GM21723 (cell line): ENCODE measurements at regions not wholly inside any gene's neighbourhood (a gene's known extent, or its start where the extent isn't known, plus 50 kb on each side); places are given as distances from the start of the nearest gene placed in this dataset.
"Not testable (repeated sequence)": the region's sequence is repeated elsewhere in the genome, so short reads cannot be mapped to it uniquely, and the experiment has no call there.

Experiments
- ATAC-seq: cut with Tn5 transposase; IDR thresholded peaks from one replicate; pipeline ENCODE4 v1.9.1; 2021; ENCODE audit warnings: mild to moderate bottlenecking, moderate library complexity; ENCODE audit not compliant: unreplicated experiment

- ATAC-seq = no peak
These were observed 1137.7 kb downstream of the UQCRFS1 start for GRCh38 chr19:28075229-28075628.

GRCh38 chr19:28074773-28075172 lies 1138.2 kb downstream of the UQCRFS1 start:
- no peak for ATAC-seq

- no peak for ATAC-seq
These were observed 1145.1 kb downstream of the UQCRFS1 start for GRCh38 chr19:28067882-28068281.

GRCh38 chr19:28066988-28067387 lies 1146.0 kb downstream of the UQCRFS1 start:
- ATAC-seq = no peak

DNA sequence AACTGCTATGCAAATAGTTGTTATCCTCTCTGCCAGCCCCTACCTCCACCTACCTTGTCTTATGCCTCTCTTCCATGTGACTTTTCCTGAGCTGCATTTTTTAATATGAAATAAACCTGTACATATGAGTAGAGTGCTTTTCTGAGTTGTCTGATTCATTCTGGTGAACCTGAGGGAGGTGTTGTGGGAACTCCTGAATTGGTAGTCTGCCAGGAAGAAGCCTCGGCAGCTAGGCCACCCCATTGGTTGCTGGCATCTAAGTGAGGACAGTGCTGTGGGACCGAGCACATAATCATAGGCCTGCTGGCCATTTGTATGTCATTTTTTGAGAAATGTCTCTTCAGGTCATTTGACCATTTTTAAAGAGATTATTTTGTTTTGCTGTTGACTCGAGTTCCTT lies 1146.8 kb downstream of the UQCRFS1 start:
- ATAC-seq = no peak

DNA sequence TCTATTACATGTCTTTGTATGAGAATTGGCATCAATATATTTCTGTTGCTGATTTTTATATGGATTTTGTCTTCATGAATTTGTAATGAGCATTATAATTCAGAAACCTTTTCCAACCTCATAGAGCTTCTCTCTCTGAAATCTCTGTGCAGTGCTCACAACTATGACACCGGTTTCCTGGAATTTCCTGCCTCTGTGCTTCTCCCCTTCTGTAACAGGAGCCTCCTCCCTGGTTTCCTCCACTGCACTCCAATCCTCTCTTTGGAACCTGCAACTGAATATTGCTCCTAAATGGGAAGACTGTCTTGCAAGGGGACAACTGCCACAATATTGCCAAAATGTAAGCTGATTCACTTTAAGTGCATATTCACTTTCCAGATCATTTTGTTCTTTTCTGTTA lies 1147.9 kb downstream of the UQCRFS1 start:
- ATAC-seq = no peak

DNA sequence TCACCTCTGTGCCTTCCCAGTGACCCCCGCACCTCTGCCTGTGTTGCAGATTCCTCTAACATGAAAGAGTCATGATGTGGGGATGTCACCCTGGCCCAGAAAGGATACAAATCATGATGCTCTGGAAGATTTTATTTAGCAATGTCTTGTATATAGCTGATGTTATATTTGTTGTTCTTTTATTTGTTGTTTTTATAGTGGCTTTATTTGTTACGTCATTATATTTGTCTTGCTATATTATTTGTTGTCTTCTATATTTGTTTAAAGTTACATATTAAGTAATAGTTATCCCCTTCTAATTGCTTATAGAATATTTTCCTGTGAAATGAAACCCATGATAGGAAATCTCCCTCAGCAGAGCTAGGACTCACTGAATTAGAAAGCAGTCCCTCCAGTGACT lies 1149.2 kb downstream of the UQCRFS1 start:
- ATAC-seq = no peak

DNA sequence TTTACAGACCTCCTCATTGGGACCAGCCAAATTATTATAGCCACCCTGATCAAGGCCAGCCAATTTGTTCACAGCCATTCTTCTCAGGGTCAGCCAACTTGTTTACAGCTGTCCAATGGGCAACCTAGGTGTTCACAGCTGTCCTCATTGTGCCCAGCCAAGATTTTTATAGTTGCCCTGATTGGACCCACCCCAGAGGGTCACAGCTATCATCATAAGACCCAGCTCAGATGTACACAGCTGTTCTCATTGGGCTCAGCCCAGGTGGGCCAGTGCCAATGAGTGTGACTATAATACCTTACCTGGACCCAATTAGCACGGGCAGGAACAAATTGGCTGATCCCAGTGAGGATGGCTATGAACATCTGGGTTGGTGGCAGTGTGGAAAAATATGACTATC lies 1151.8 kb downstream of the UQCRFS1 start:
- ATAC-seq = no peak

DNA sequence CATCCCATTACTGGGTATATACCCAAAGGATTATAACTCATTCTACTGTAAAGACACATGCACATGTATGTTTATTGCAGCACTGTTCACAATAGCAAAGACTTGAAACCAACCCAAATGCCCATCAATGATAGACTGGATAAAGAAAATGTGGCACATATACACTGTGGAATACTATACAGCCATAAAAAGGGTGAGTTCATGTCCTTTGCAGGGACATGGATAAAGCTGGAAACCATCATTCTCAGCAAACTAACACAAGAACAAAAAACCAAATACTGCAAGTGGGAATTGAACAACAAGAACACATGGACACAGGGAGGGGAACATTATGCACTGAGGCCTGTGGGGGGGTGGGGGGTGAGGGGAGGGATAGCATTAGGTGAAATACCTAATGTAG lies 1155.9 kb downstream of the UQCRFS1 start:
- not testable (repeated sequence) for ATAC-seq

DNA sequence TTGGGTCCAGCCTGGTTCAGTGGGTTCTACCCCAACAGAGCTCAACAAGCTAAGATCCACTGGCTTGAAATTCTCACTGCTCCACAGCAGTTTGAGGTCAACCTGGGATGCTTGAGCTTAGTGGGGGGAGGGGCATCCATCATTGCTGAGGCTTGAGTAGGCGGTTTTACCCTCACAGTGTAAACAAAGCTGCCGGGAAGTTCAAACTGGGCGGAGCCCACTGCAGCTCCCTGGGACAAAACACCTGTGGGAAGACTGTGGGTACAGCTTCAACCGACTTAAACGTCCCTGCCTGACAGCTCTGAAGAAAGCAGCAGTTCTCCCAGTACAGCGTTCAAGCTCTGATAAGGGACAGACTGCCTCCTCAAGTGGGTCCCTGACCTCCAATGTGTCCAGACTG lies 1161.9 kb downstream of the UQCRFS1 start:
- no peak for ATAC-seq

GRCh38 chr19:28049875-28050274 lies 1163.1 kb downstream of the UQCRFS1 start:
- ATAC-seq = no peak

DNA sequence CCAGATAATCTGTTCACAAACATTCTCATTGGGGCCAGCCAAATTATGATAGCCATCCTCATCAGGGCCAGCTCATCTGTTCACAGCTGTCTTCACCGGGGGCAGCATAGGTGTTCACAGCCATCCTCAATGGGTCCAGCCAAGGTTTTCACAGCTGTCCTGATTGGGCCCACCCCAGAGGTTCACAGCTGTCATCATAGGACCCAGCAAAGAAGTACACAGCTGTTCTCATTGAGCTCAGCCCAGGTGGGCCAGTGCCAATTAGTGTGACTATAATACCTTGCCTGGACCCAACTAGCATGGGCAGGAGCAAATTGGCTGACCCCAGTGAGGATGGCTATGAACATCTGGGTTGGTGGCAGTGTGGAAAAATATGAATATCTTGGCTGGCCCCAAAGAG lies 1166.0 kb downstream of the UQCRFS1 start:
- no peak for ATAC-seq

DNA sequence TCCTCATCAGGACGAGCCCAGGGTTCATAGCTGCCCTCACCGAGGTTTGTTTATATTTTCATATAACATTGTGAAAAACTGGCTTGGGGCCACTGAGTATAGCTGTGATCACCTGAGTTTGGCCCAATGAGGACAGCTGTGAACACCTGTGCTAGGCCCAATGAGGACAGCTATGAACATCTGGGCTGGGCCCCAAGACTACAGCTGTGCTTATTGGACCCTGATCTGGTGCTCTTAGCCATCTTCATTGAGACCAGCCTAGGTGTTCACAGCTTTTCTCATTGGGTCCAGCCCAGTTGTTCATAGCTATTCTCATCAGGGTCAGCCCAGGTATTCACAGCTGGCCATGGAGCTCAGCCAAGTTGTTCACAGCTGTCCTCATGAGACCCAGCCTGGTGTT lies 1167.3 kb downstream of the UQCRFS1 start:
- no peak for ATAC-seq

DNA sequence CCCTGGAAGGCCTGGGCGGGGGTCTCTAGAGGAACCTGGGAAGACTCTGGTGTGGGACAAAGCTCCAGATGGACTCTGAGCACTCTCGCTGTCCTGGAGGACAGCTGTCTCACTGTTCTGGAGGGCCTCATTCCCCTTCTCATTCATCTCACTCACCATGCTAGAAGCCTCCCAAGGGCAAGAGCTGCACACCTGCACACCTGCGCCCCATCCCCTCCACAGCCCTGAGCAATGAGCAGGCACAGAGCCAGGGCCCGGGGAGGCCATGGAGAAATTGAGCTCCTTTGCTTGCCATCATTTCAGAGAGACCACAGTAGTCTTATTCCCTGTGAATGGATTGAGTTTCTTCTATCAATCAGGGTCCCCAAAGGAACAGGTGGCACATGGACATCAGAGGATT lies 1168.5 kb downstream of the UQCRFS1 start:
- no peak for ATAC-seq

- no peak for ATAC-seq
These were observed 1170.4 kb downstream of the UQCRFS1 start for GRCh38 chr19:28042516-28042915.

DNA sequence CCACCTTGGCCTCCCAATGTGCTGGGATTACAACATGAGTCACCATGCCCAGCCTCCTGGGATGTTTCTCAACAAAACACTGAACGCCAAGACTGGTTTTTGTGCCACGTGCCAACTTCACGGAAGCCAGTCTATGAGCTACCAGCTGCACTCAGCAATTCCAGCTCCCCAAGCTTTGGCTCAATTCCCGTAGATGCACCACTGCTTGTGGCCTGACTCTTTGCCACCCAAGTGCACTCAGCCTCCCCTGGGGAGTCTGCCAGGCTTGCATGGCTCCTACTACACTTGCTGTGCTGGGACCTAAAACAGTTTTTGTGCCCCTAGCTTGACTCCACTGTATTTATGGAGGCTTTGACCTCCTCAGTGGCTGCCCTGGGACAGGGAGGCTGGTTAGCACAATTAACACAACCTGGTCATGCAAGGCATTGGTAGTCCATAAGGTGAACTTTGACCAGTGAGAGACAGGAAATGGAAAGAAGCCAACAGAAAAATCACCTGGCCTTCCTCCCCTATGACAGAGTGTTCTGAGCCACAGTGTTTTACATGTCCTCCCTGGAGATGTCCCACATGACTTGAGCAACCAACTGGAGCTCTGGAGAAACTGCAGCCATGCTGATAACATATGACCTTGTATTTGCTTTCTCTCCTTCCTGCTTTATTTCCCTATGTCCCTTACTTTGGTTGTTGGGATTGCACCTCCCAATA lies 1173.1 kb downstream of the UQCRFS1 start:
- no peak for ATAC-seq

DNA sequence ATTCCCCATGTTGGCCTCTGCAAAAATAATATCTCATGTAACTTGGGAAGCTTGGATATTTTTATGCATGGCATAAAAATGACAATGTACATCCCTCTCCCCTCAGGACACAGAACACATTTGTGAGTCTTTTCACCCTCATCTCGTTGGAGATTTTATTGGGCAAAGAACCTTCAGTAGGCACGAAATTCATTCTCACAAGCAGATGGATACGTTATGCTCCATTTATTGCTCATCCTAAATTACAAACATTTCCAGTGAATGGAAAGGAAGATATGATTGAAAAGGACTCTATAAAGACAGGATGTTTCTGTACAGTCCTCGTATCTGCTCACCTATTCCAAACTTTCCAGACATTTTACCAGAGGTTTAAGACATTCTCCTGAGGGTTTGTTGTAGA lies 1175.8 kb downstream of the UQCRFS1 start:
- no peak for ATAC-seq

DNA sequence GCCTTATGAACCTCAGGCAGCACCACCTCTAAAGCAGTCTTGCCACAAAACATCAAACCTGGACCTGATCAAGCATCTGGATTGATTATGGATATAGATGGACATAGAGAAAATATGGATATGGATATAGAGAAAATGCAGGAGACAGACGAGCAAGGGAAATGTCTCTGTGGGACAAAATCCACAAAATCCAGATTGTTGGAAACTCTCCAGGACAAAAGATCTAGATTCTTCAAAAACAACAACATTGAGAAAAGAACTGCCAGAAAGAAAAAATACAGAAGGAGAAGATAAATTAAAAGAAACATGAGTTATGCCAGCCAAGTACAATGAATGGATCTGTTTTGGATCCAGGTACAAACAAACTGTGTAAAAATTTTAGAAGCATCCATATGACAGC lies 1176.5 kb downstream of the UQCRFS1 start:
- ATAC-seq = no peak

DNA sequence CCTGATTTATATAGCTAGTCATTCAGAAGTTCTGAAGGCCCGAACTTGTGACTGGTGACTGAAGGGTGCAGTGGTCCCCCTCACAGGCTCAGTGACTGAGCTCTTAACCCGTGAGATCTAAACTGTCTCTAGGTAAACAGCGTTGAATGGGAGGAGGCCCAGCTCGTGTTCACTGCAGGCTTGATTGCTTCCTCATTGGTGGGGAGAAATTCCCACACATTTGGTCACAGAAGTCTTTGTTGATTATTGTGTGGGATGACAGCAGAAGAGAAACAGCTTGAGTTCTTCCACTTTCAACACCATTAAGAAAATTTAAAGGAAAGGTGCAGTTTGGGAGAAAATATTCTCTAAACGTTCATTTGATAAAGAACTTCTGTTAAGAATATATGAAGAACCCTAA lies 1178.0 kb downstream of the UQCRFS1 start:
- no peak for ATAC-seq

GRCh38 chr19:28028881-28029444 lies 1184.0 kb downstream of the UQCRFS1 start:
- ATAC-seq = no peak

- ATAC-seq = no peak
These were observed 1185.8 kb downstream of the UQCRFS1 start for GRCh38 chr19:28027116-28027515.

DNA sequence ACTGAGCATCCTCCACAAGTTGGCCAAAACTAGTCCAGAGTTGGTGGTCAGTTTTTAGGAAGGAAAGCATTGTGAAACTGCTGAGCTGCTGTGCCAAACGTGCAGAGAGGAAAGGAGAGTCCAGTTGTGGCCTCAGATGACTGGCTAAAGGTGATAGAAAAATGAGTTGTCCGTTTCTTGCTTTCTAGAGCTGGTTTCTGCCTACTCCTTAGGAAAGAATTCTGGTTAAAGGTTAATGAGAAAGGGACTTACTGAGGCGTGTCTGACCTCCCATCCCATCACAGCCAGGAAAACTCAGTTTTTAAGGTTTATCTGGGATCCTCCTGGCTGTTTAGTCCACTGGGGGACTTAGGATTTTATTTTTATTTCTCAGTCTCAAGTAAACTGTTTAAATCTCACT lies 1186.3 kb downstream of the UQCRFS1 start:
- no peak for ATAC-seq

- ATAC-seq = no peak
These were observed 1188.0 kb downstream of the UQCRFS1 start for GRCh38 chr19:28024920-28025319.
